ENCODE measurements at regions not wholly inside any gene's neighbourhood (a gene's known extent, or its start where the extent isn't known, plus 50 kb on each side); places are given as distances from the start of the nearest gene placed in this dataset.

GRCh38 chr1:235925016-235925415 lies 58.3 kb upstream of the LYST start:
- Histone ChIP-seq H3K4me3 (ENCODE audit: low read depth in 1 of 3, low read length in 3 of 3) (no peak overlapping the region), H3K9me3 (ENCODE audit: control insufficient read depth in 4 of 4, low read length in 3 of 4) (no peaks in the 10 kb centered on the region), H3K4me1 (ENCODE audit: control insufficient read depth in 4 of 4, insufficient read depth in 4 of 4, low read length in 3 of 4) (peaks cover 5 to 33% (median 21%) of the 10 kb centered on the region in 4 donors), H3K36me3 (ENCODE audit: control insufficient read depth in 4 of 4, insufficient read depth in 3 of 4, low read depth in 1 of 4, low read length in 3 of 4) (peaks cover 0 to 4% (median 0%) of the 10 kb centered on the region in 4 donors), H3K27ac (ENCODE audit: low read depth in 1 of 2, low read length in 2 of 2) (no peak overlapping the region), H3K9ac (ENCODE audit: low read depth in 1 of 2, low read length in 2 of 2) (no peak overlapping the region), H3K27me3 (ENCODE audit: control insufficient read depth in 4 of 4, insufficient read depth in 4 of 4, low read length in 3 of 4) (no peaks in the 10 kb centered on the region)
- TF ChIP-seq NR2F2 (IDR thresholded peaks at IDR 0.05) (no peak), FOXA1 (IDR thresholded peaks at IDR 0.05) (no peak), HNF4A (conservative IDR thresholded peaks at IDR 0.05) (no peak), JUND (IDR thresholded peaks at IDR 0.05) (no peak), EGR1 (IDR thresholded peaks at IDR 0.05; ENCODE audit: low read depth in 2 of 2) (no peak), GABPA (IDR thresholded peaks at IDR 0.05 in 1 of 2, conservative IDR thresholded peaks at IDR 0.05 in 1 of 2) (no peak), REST (IDR thresholded peaks at IDR 0.05) (no peak), FOXA2 (IDR thresholded peaks at IDR 0.05) (no peak), ATF3 (IDR thresholded peaks at IDR 0.05) (no peak), RAD21 (IDR thresholded peaks at IDR 0.05) (no peak), SP1 (IDR thresholded peaks at IDR 0.05) (no peak), RXRA (IDR thresholded peaks at IDR 0.05) (no peak), YY1 (IDR thresholded peaks at IDR 0.05) (no peak), TAF1 (conservative IDR thresholded peaks at IDR 0.05) (no peak), CTCF (IDR thresholded peaks at IDR 0.05; ENCODE audit: low read depth, low read length, missing input control) (no peak)
- TF ChIP-seq, protein P1, sequence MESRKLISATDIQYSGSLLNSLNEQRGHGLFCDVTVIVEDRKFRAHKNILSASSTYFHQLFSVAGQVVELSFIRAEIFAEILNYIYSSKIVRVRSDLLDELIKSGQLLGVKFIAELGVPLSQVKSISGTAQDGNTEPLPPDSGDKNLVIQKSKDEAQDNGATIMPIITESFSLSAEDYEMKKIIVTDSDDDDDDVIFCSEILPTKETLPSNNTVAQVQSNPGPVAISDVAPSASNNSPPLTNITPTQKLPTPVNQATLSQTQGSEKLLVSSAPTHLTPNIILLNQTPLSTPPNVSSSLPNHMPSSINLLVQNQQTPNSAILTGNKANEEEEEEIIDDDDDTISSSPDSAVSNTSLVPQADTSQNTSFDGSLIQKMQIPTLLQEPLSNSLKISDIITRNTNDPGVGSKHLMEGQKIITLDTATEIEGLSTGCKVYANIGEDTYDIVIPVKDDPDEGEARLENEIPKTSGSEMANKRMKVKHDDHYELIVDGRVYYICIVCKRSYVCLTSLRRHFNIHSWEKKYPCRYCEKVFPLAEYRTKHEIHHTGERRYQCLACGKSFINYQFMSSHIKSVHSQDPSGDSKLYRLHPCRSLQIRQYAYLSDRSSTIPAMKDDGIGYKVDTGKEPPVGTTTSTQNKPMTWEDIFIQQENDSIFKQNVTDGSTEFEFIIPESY (IDR thresholded peaks at IDR 0.05): no peak
- TF ChIP-seq, protein P2, sequence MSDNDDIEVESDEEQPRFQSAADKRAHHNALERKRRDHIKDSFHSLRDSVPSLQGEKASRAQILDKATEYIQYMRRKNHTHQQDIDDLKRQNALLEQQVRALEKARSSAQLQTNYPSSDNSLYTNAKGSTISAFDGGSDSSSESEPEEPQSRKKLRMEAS (IDR thresholded peaks at IDR 0.05): no peak
- no peak for DNase-seq (ENCODE audit: low spot score)
- WGBS: 78% methylated on average over 5 of the region's 5 CpGs
